MM.1S (cell line): ENCODE measurements at regions not wholly inside any gene's neighbourhood (a gene's known extent, or its start where the extent isn't known, plus 50 kb on each side); places are given as distances from the start of the nearest gene placed in this dataset.

Experiments
- EZH2 ChIP-seq: fragments of 300-600 bp; sonication (generic); optimal IDR thresholded peaks from 2 replicates; pipeline ENCODE3; 2017; ENCODE audit warnings: low read depth, mild to moderate bottlenecking, antibody characterized with exemption, low read length, mixed read lengths
- TF ChIP-seq, protein P1 (sequence below): fragments of 300-600 bp; sonication (generic); IDR thresholded peaks from 2 replicates; pipeline ENCODE4 v1.5.1; 2016; ENCODE audit warnings: antibody characterized with exemption, low read length, mixed read lengths

DNA sequence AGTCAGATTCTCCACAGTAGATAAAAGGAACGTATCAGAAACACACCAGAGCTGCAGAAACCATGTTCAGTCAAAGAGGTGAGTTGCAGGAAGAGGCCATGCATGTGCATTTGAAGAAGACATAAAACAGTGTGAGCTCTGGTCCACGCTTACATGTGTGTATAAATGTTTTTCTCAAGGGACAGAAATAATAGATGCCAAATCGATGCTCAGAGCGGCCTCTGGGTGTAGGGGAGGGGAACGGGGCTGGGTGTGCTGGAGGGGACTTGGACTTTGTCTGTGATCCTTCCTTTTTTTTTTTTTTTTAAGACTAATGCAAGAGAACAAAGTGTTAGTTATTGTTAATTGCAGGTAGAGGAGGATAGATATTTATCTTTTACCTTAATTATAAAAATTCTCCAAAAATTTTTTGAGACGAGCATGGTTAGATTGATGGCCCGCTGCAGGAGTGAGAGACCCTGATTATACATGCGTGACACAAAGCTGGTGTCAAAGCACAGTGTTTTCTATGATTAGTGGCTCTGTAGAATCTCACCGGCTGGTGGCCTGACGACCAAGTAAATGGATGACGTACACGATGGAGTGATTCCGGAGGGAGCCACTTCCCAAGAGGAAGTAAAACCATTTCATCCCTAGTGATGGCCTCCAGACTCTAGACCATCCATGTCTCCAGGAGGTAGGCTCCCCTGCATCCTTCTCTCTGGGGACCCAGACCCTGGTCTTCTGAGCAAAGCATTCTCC is 240.2 kb downstream of the ENGASE start:
- no peak for TF ChIP-seq EZH2
- TF ChIP-seq, protein P1, sequence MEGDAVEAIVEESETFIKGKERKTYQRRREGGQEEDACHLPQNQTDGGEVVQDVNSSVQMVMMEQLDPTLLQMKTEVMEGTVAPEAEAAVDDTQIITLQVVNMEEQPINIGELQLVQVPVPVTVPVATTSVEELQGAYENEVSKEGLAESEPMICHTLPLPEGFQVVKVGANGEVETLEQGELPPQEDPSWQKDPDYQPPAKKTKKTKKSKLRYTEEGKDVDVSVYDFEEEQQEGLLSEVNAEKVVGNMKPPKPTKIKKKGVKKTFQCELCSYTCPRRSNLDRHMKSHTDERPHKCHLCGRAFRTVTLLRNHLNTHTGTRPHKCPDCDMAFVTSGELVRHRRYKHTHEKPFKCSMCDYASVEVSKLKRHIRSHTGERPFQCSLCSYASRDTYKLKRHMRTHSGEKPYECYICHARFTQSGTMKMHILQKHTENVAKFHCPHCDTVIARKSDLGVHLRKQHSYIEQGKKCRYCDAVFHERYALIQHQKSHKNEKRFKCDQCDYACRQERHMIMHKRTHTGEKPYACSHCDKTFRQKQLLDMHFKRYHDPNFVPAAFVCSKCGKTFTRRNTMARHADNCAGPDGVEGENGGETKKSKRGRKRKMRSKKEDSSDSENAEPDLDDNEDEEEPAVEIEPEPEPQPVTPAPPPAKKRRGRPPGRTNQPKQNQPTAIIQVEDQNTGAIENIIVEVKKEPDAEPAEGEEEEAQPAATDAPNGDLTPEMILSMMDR = no peak
